IMR-90 (cell line): ENCODE measurements at regions not wholly inside any gene's neighbourhood (a gene's known extent, or its start where the extent isn't known, plus 50 kb on each side); places are given as distances from the start of the nearest gene placed in this dataset.

Experiments
- ATAC-seq: fragments of 200-7000 bp; cut with Tn5 transposase; 2 replicates; pipeline ENCODE4 v1.9.1; 2020; ENCODE audit warnings: low read depth, mild to moderate bottlenecking, moderate library complexity
- BruUV-seq: library from RNA; stranded (reverse); fragments of 400-500 nt; replicated peaks from 2 replicates; lab custom pipeline; 2021; lab: Mats Ljungman, UMichigan
- CTCF ChIA-PET: fragments of 300-600 bp; formaldehyde crosslinking; extraction: SDS; loops from one replicate; lab custom pipeline; 2021; ENCODE audit warnings: antibody characterized with exemption; lab: Yijun Ruan, JAX
- POLR2A ChIA-PET: fragments of 300-600 bp; sonication (Branson Sonifier 250); formaldehyde crosslinking; loops from one replicate; lab custom pipeline; 2022; ENCODE audit warnings: antibody characterized with exemption; ENCODE audit not compliant: unreplicated experiment; lab: Charles Lee
- DNase-seq: peaks from one replicate; pipeline ENCODE4 v3.0.0; 2013
- H2AFZ ChIP-seq: replicated peaks from 2 replicates; pipeline ENCODE3; 2013; ENCODE audit warnings: low read length, mild to moderate bottlenecking; ENCODE audit not compliant: poor library complexity
- H2AK5ac ChIP-seq: 2 replicates; pipeline ENCODE4 v1.6.1; 2013; ENCODE audit warnings: low read depth, low read length, inconsistent platforms
- H2AK9ac ChIP-seq: replicated peaks from 2 replicates; pipeline ENCODE3; 2013; ENCODE audit warnings: mild to moderate bottlenecking, low read depth, low read length, moderate library complexity; ENCODE audit not compliant: poor library complexity
- H2BK120ac ChIP-seq: 2 replicates; pipeline ENCODE4 v1.6.1; 2013; ENCODE audit warnings: low read depth, low read length, inconsistent platforms
- H2BK15ac ChIP-seq: 3 replicates; pipeline ENCODE4 v1.6.1; 2013; ENCODE audit warnings: low read depth, low read length, inconsistent platforms
- H2BK20ac ChIP-seq: 2 replicates; pipeline ENCODE4 v1.6.1; 2013; ENCODE audit warnings: low read depth, mild to moderate bottlenecking, inconsistent platforms, low read length, moderate library complexity
- H2BK5ac ChIP-seq: 2 replicates; pipeline ENCODE4 v1.6.1; 2013; ENCODE audit warnings: mild to moderate bottlenecking, low read depth, low read length, inconsistent platforms; ENCODE audit not compliant: poor library complexity, severe bottlenecking
- H3K14ac ChIP-seq: replicated peaks from 2 replicates; pipeline ENCODE4 v1.6.1; 2013; ENCODE audit warnings: low read depth, low read length, inconsistent platforms
- H3K18ac ChIP-seq: 2 replicates; pipeline ENCODE4 v1.6.1; 2013; ENCODE audit warnings: low read depth, low read length, control low read depth
- H3K23ac ChIP-seq: 2 replicates; pipeline ENCODE4 v1.6.1; 2013; ENCODE audit warnings: low read depth, low read length, inconsistent platforms
- H3K27ac ChIP-seq: 2 replicates; pipeline ENCODE4 v1.5.1; 2013; ENCODE audit warnings: mild to moderate bottlenecking, control low read depth, low read length; ENCODE audit not compliant: insufficient read depth
- H3K27me3 ChIP-seq: 2 replicates; pipeline ENCODE4 v1.6.1; 2013; ENCODE audit warnings: low read length; ENCODE audit not compliant: control insufficient read depth, insufficient read depth
- H3K36me3 ChIP-seq: 2 replicates; pipeline ENCODE4 v1.6.1; 2013; ENCODE audit warnings: low read length, mixed read lengths; ENCODE audit not compliant: control insufficient read depth, insufficient read depth
- H3K4ac ChIP-seq: 2 replicates; pipeline ENCODE4 v1.6.1; 2013; ENCODE audit warnings: low read depth, low read length, inconsistent platforms
- H3K4me1 ChIP-seq: 2 replicates; pipeline ENCODE4 v1.6.1; 2013; ENCODE audit warnings: low read length, mixed read lengths; ENCODE audit not compliant: control insufficient read depth, insufficient read depth
- H3K4me2 ChIP-seq: 2 replicates; pipeline ENCODE4 v1.6.1; 2013; ENCODE audit warnings: low read depth, mild to moderate bottlenecking, control low read depth, low read length, moderate library complexity
- H3K4me3 ChIP-seq: 2 replicates; pipeline ENCODE4 v1.5.1; 2013; ENCODE audit warnings: low read depth, mild to moderate bottlenecking, control low read depth, low read length, moderate library complexity; ENCODE audit not compliant: insufficient read depth
- H3K56ac ChIP-seq: 2 replicates; pipeline ENCODE4 v1.6.1; 2013; ENCODE audit warnings: low read length, inconsistent platforms; ENCODE audit not compliant: insufficient read depth; ENCODE audit errors: extremely low read depth
- H3K79me1 ChIP-seq, 2 experiments: 2 replicates each; pipeline ENCODE4 v1.6.1; 2013; ENCODE audit warnings: low read length in 2 of 2, inconsistent platforms in 1 of 2, low read depth in 1 of 2
- H3K9ac ChIP-seq: 2 replicates; pipeline ENCODE4 v1.6.1; 2013; ENCODE audit warnings: low read depth, low read length, control low read depth
- H3K9me1 ChIP-seq: 2 replicates; pipeline ENCODE4 v1.6.1; 2013; ENCODE audit warnings: low read length, inconsistent platforms; ENCODE audit not compliant: insufficient read depth
- H3K9me3 ChIP-seq: 2 replicates; pipeline ENCODE4 v1.6.1; 2013; ENCODE audit warnings: low read length; ENCODE audit not compliant: control insufficient read depth, insufficient read depth
- H4K20me1 ChIP-seq: 2 replicates; pipeline ENCODE4 v1.6.1; 2013; ENCODE audit warnings: low read length, inconsistent platforms; ENCODE audit not compliant: insufficient read depth
- H4K5ac ChIP-seq: 2 replicates; pipeline ENCODE4 v1.6.1; 2013; ENCODE audit warnings: mild to moderate bottlenecking, low read depth, low read length, control low read depth
- H4K8ac ChIP-seq, 2 experiments: 2 replicates each; pipeline ENCODE4 v1.6.1; 2013; ENCODE audit warnings: low read depth in 2 of 2, low read length in 2 of 2, control low read depth in 1 of 2, inconsistent platforms in 1 of 2
- H4K91ac ChIP-seq: 2 replicates; pipeline ENCODE4 v1.6.1; 2013; ENCODE audit warnings: low read depth, low read length, inconsistent platforms; ENCODE audit not compliant: insufficient read depth
- BHLHE40 ChIP-seq: fragments of 150-350 bp; IDR thresholded peaks from 2 replicates; pipeline ENCODE4 v1.6.1; 2016; ENCODE audit warnings: mild to moderate bottlenecking, low read depth, low read length
- CEBPB ChIP-seq: IDR thresholded peaks from 2 replicates; pipeline ENCODE4 v1.6.1; 2012; ENCODE audit warnings: low read depth, low read length, improper control_type of control experiment
- CHD1 ChIP-seq: IDR thresholded peaks from 2 replicates; pipeline ENCODE4 v1.6.1; 2012; ENCODE audit warnings: low read depth, low read length, improper control_type of control experiment
- FOS ChIP-seq: fragments of 150-350 bp; IDR thresholded peaks from 2 replicates; pipeline ENCODE4 v1.6.1; 2016; ENCODE audit warnings: low read depth, low read length
- MAFK ChIP-seq: IDR thresholded peaks from 2 replicates; pipeline ENCODE4 v1.6.1; 2012; ENCODE audit warnings: low read depth, low read length, improper control_type of control experiment
- MAZ ChIP-seq: IDR thresholded peaks from 2 replicates; pipeline ENCODE4 v1.6.1; 2012; ENCODE audit warnings: low read depth, mild to moderate bottlenecking, low read length, improper control_type of control experiment, moderate library complexity, borderline replicate concordance
- MXI1 ChIP-seq: IDR thresholded peaks from 2 replicates; pipeline ENCODE4 v1.6.1; 2012; ENCODE audit warnings: low read depth, mild to moderate bottlenecking, low read length, moderate library complexity, borderline replicate concordance
- NFE2L2 ChIP-seq: fragments of 150-350 bp; IDR thresholded peaks from 2 replicates; pipeline ENCODE4 v1.6.1; 2016; ENCODE audit warnings: low read depth, mild to moderate bottlenecking, low read length
- POLR2A ChIP-seq: IDR thresholded peaks from 2 replicates; pipeline ENCODE4 v1.6.1; 2012; ENCODE audit warnings: mild to moderate bottlenecking, low read depth, low read length
- RAD21 ChIP-seq: IDR thresholded peaks from 2 replicates; pipeline ENCODE4 v1.6.1; 2012; ENCODE audit warnings: low read length, improper control_type of control experiment
- RCOR1 ChIP-seq: IDR thresholded peaks from 2 replicates; pipeline ENCODE4 v1.6.1; 2012; ENCODE audit warnings: mild to moderate bottlenecking, low read length, improper control_type of control experiment; ENCODE audit not compliant: insufficient replicate concordance
- RFX5 ChIP-seq: IDR thresholded peaks from 2 replicates; pipeline ENCODE4 v1.8.0; 2012; ENCODE audit warnings: low read depth, mild to moderate bottlenecking, low read length, moderate library complexity
- SMC3 ChIP-seq: fragments of 150-350 bp; IDR thresholded peaks from 2 replicates; pipeline ENCODE4 v1.6.1; 2016; ENCODE audit warnings: low read depth, mild to moderate bottlenecking, antibody characterized with exemption, low read length, moderate library complexity
- WGBS, 2 experiments: methylation state at CpG; one replicate each; pipeline versions ENCODE4 v1.1.5 to v1.1.7; 2013; ENCODE audit warnings: missing lambda C conversion rate in 2 of 2; ENCODE audit not compliant: insufficient read length in 1 of 2; ENCODE audit errors: extremely low coverage in 2 of 2; 5-methylcytosine and 5-hydroxymethylcytosine counted together
- dilution Hi-C: fragments of 300-500 bp; cut with HindIII; formaldehyde crosslinking; loops from one replicate; pipeline ENCODE4 v1.14.3; 2018; ENCODE audit warnings: low sequenced_read_pairs; ENCODE audit not compliant: unreplicated experiment
- in situ Hi-C: fragments of 300-500 bp; cut with MboI; formaldehyde crosslinking; loops from 3 replicates; pipeline ENCODE4 v1.14.3; 2019; ENCODE audit warnings: low sequenced_read_pairs, inconsistent platforms, mixed read lengths
- intact Hi-C: fragments of 100-400 bp; cut with micrococcal nuclease; formaldehyde crosslinking; loops from 2 replicates; pipeline ENCODE4 v1.10.0; 2022
- TF ChIP-seq, protein P1 (sequence below): fragments of 150-350 bp; IDR thresholded peaks from 2 replicates; pipeline ENCODE4 v1.6.1; 2016; ENCODE audit warnings: low read depth, mild to moderate bottlenecking, low read length, moderate library complexity, borderline replicate concordance
- TF ChIP-seq, protein P2 (sequence below): fragments of 150-350 bp; IDR thresholded peaks from 2 replicates; pipeline ENCODE4 v1.6.1; 2017; ENCODE audit warnings: mild to moderate bottlenecking, antibody characterized with exemption, low read length, low read depth
- TF ChIP-seq, protein P3 (sequence below): conservative IDR thresholded peaks from 2 replicates; pipeline ENCODE4 v1.5.1; 2012; ENCODE audit warnings: mild to moderate bottlenecking, low read depth, low read length, improper control_type of control experiment

DNA sequence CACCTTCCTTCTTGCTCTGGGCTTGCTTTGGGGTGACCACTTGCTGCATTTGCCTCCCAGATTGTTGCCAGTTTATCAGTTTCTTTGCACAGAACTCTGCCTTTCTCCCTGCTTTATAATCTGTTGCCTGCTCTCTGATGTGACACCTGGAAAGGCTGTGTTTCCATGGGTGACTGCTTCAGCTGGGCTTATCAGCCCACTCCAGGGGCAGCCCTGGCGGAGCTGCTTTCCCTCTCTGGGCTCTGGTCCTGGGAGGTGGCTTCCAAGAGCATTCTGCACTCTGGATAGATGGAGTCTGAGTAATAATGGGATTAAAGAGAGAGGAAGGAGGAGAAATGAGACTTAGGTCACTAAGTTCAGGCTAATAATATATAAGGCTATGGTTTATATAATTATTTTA lies 352.7 kb downstream of the TSN start:
- Histone ChIP-seq H3K27ac (no peak overlapping the region), H2AFZ (no peak overlapping the region), H3K18ac (no peak overlapping the region), H2BK20ac (no peak overlapping the region), H3K56ac (no peak overlapping the region), H3K4me2 (no peak overlapping the region), H2BK5ac (no peak overlapping the region), H3K4ac (no peak overlapping the region), H4K20me1 (no peaks in the 10 kb centered on the region), H3K4me3 (no peak overlapping the region), H4K8ac (no peak overlapping the region), H2AK9ac (no peak overlapping the region), H3K4me1 (no peaks in the 10 kb centered on the region), H3K79me1 (no peaks in the 10 kb centered on the region), H3K36me3 (no peaks in the 10 kb centered on the region), H2BK15ac (no peak overlapping the region), H4K5ac (no peak overlapping the region), H3K14ac (no peak overlapping the region), H3K9me3 (no peaks in the 10 kb centered on the region), H3K27me3 (no peaks in the 10 kb centered on the region), H3K9ac (no peak overlapping the region), H3K9me1 (no peaks in the 10 kb centered on the region), H2AK5ac (no peak overlapping the region), H2BK120ac (no peak overlapping the region), H3K23ac (no peak overlapping the region), H4K91ac (no peak overlapping the region)
- no CpG with 5 or more reads among the region's 1 CpG for WGBS, 2 experiments
- BruUV-seq = no TSS peak
- ChIA-PET POLR2A (no interaction called here), CTCF (no interaction called here)
- dilution Hi-C loops (no loop called here), intact Hi-C loops (no loop called here), in situ Hi-C loops (no loop called here)
- DNase-seq (no peak), ATAC-seq (no peak)
- no peak for TF ChIP-seq MXI1
- no peak for TF ChIP-seq MAFK
- TF ChIP-seq CEBPB = no peak
- TF ChIP-seq RAD21 = no peak
- no peak for TF ChIP-seq CHD1
- no peak for TF ChIP-seq RFX5
- TF ChIP-seq NFE2L2 = no peak
- TF ChIP-seq, protein P1, sequence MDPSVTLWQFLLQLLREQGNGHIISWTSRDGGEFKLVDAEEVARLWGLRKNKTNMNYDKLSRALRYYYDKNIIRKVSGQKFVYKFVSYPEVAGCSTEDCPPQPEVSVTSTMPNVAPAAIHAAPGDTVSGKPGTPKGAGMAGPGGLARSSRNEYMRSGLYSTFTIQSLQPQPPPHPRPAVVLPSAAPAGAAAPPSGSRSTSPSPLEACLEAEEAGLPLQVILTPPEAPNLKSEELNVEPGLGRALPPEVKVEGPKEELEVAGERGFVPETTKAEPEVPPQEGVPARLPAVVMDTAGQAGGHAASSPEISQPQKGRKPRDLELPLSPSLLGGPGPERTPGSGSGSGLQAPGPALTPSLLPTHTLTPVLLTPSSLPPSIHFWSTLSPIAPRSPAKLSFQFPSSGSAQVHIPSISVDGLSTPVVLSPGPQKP = no peak
- no peak for TF ChIP-seq FOS
- no peak for TF ChIP-seq MAZ
- TF ChIP-seq, protein P2, sequence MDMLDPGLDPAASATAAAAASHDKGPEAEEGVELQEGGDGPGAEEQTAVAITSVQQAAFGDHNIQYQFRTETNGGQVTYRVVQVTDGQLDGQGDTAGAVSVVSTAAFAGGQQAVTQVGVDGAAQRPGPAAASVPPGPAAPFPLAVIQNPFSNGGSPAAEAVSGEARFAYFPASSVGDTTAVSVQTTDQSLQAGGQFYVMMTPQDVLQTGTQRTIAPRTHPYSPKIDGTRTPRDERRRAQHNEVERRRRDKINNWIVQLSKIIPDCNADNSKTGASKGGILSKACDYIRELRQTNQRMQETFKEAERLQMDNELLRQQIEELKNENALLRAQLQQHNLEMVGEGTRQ = no peak
- TF ChIP-seq RCOR1 = no peak
- no peak for TF ChIP-seq BHLHE40
- TF ChIP-seq, protein P3, sequence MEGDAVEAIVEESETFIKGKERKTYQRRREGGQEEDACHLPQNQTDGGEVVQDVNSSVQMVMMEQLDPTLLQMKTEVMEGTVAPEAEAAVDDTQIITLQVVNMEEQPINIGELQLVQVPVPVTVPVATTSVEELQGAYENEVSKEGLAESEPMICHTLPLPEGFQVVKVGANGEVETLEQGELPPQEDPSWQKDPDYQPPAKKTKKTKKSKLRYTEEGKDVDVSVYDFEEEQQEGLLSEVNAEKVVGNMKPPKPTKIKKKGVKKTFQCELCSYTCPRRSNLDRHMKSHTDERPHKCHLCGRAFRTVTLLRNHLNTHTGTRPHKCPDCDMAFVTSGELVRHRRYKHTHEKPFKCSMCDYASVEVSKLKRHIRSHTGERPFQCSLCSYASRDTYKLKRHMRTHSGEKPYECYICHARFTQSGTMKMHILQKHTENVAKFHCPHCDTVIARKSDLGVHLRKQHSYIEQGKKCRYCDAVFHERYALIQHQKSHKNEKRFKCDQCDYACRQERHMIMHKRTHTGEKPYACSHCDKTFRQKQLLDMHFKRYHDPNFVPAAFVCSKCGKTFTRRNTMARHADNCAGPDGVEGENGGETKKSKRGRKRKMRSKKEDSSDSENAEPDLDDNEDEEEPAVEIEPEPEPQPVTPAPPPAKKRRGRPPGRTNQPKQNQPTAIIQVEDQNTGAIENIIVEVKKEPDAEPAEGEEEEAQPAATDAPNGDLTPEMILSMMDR = no peak
- no peak for TF ChIP-seq POLR2A
- TF ChIP-seq SMC3 = no peak
